ENCODE measurements at regions not wholly inside any gene's neighbourhood (a gene's known extent, or its start where the extent isn't known, plus 50 kb on each side); places are given as distances from the start of the nearest gene placed in this dataset.

DNA sequence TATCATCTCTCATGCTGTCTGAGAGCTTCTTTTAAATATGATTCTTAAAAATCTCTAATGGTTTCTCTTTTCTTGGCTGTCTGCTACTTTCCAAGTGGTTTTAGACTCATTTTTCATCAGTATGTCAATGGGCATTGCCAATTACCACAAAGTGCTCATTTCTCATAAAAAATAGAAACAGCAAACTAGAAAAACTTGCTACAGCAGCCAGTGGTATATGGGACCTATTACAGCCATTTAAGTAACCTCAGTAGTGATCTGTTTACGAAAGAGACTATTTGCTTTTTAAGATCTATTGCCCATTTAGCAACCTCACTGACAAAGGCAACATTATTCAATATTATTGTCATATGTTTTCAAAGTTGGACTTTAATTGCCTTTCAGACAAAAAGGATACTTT is 207.1 kb upstream of the RHOBTB1 start:
- no peak for TF ChIP-seq CTCF (IDR thresholded peaks at IDR 0.05; ENCODE audit: low read length, missing control alignments)
- no peak overlapping the region for H3K4me3 ChIP-seq (replicated peaks; ENCODE audit: low read depth, low read length)
- DNase-seq (ENCODE audit: low read depth) = no peak

GRCh38 chr10:61148451-61148850 is 204.5 kb upstream of the RHOBTB1 start:
- no peak for DNase-seq (ENCODE audit: low read depth)
- no peak overlapping the region for H3K4me3 ChIP-seq (replicated peaks; ENCODE audit: low read depth, low read length)
- no peak for TF ChIP-seq CTCF (IDR thresholded peaks at IDR 0.05; ENCODE audit: low read length, missing control alignments)

- TF ChIP-seq CTCF (IDR thresholded peaks at IDR 0.05; ENCODE audit: low read length, missing control alignments) = no peak
- H3K4me3 ChIP-seq (replicated peaks; ENCODE audit: low read depth, low read length) = no peak overlapping the region
- no peak for DNase-seq (ENCODE audit: low read depth)
These were observed 199.0 kb upstream of the RHOBTB1 start for GRCh38 chr10:61142987-61143386.

DNA sequence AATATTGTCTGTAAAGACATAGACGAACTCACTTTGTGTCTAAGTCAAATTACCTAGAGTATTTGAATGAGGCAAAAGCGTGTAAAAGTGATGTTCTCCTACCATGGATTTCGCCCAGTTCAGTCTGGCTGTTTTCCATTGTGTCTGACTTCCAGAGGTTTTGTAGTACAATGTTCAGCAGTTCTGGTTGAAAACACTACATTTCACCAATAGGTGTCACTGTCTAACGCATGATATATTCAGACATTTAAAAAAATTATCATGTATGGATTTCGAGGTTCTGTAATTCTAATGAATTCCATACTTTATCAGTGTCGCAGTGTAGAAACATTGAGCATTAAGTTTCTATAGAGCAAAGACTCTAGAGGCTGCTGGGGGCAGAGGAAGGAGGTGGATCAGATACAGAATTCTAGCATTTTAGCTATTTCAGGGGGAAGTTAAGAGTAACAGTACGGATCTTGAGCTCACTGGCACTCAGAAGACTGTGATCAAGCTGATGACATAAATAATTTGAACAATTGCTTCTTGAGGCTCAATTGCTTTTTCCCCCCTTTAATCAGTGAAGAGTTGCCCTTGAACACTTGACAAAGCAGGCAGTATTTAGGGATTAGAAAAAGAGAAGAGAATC is 196.9 kb upstream of the RHOBTB1 start:
- peak; percentile 73 for TF ChIP-seq CTCF (IDR thresholded peaks at IDR 0.05; ENCODE audit: low read length, missing control alignments)
- H3K4me3 ChIP-seq (replicated peaks; ENCODE audit: low read depth, low read length) = no peak overlapping the region
- DNase-seq (ENCODE audit: low read depth) = peak; percentile 85

GRCh38 chr10:61139592-61139953 is 195.6 kb upstream of the RHOBTB1 start:
- H3K4me3 ChIP-seq (replicated peaks; ENCODE audit: low read depth, low read length) = no peak overlapping the region
- no peak for DNase-seq (ENCODE audit: low read depth)
- no peak for TF ChIP-seq CTCF (IDR thresholded peaks at IDR 0.05; ENCODE audit: low read length, missing control alignments)

DNA sequence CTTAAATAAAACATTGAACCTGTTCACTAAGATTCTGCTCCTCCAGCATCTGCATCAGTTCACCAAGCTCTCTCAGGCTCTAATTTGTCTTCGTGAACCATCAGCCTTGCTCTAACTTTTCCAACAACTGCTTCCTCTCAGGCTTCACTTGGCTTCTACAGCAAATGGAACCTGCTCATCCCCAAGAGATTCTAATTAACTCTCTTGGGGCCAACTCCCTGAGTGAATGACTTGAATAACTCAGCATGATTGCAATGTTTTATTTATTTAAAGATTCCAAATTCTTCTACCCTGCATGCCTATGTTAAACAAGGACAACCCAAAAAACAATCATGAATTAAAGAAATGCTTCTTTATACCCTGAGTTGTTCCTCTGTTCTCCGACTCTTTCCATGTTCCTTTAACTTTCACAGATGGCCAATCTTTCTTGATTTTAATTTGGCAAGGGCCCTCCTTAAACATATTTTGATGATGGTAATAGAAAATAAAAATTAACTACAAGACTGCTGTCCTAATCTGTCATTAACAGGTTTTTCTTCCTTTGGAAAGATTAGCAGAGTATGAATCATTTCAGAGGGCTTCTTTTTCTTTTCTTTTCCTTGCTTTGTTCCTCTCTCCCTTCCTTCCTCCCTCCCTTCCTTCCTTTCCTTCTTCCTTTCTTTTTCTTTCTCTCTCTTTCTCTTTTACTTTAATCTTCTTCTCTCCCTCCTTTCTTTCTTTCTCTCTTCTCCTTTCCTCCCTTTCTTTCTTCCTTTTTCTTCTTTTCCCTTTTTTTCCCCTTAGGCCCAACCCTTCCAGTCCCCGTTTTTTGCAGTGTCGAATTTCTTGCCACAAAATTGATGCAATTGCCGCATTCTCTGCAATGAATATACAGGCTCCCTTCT is 195.0 kb upstream of the RHOBTB1 start:
- no peak overlapping the region for H3K4me3 ChIP-seq (replicated peaks; ENCODE audit: low read depth, low read length)
- DNase-seq (ENCODE audit: low read depth) = no peak
- TF ChIP-seq CTCF (IDR thresholded peaks at IDR 0.05; ENCODE audit: low read length, missing control alignments) = no peak

All from fibroblast of pulmonary artery (primary cell).